C4-2B (cell line): ENCODE measurements at regions not wholly inside any gene's neighbourhood (a gene's known extent, or its start where the extent isn't known, plus 50 kb on each side); places are given as distances from the start of the nearest gene placed in this dataset.

Source experiments
- ZFX ChIP-seq: fragments of 450-650 bp; IDR thresholded peaks from 2 replicates; pipeline ENCODE4 v1.6.1; 2017
- TF ChIP-seq, protein P1 (sequence below): fragments of 450-650 bp; conservative IDR thresholded peaks from 2 replicates; pipeline ENCODE4 v1.5.1; 2017; ENCODE audit warnings: mild to moderate bottlenecking

- TF ChIP-seq, protein P1, sequence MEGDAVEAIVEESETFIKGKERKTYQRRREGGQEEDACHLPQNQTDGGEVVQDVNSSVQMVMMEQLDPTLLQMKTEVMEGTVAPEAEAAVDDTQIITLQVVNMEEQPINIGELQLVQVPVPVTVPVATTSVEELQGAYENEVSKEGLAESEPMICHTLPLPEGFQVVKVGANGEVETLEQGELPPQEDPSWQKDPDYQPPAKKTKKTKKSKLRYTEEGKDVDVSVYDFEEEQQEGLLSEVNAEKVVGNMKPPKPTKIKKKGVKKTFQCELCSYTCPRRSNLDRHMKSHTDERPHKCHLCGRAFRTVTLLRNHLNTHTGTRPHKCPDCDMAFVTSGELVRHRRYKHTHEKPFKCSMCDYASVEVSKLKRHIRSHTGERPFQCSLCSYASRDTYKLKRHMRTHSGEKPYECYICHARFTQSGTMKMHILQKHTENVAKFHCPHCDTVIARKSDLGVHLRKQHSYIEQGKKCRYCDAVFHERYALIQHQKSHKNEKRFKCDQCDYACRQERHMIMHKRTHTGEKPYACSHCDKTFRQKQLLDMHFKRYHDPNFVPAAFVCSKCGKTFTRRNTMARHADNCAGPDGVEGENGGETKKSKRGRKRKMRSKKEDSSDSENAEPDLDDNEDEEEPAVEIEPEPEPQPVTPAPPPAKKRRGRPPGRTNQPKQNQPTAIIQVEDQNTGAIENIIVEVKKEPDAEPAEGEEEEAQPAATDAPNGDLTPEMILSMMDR = no peak
- TF ChIP-seq ZFX = no peak
These were observed 92.2 kb downstream of the MAF start for GRCh38 chr16:79508294-79508693.
